Gastrocnemius medialis (tissue), 4 donors: ENCODE measurements at regions not wholly inside any gene's neighbourhood (a gene's known extent, or its start where the extent isn't known, plus 50 kb on each side); places are given as distances from the start of the nearest gene placed in this dataset.

Source experiments
- POLR2A ChIP-seq, 2 donors: fragments of 450-650 bp; IDR thresholded peaks; one replicate each; pipeline ENCODE4 v1.6.1; 2017; ENCODE audit warnings: antibody characterized with exemption in 2 of 2, mild to moderate bottlenecking in 2 of 2, moderate library complexity in 2 of 2
- TF ChIP-seq, protein P1 (sequence below), 5 experiments: fragments of 450-650 bp in 3 of 5; fragments of 200-600 bp in 2 of 5; sonication (generic) in 2 of 5; IDR thresholded peaks in 4 of 5; conservative IDR thresholded peaks in 1 of 5; 1 replicate in 4 of 5; 2 replicates in 1 of 5; pipeline ENCODE4 v1.5.1; 2016 to 2019; ENCODE audit warnings: antibody characterized with exemption in 5 of 5, mild to moderate bottlenecking in 3 of 5, moderate library complexity in 3 of 5

DNA sequence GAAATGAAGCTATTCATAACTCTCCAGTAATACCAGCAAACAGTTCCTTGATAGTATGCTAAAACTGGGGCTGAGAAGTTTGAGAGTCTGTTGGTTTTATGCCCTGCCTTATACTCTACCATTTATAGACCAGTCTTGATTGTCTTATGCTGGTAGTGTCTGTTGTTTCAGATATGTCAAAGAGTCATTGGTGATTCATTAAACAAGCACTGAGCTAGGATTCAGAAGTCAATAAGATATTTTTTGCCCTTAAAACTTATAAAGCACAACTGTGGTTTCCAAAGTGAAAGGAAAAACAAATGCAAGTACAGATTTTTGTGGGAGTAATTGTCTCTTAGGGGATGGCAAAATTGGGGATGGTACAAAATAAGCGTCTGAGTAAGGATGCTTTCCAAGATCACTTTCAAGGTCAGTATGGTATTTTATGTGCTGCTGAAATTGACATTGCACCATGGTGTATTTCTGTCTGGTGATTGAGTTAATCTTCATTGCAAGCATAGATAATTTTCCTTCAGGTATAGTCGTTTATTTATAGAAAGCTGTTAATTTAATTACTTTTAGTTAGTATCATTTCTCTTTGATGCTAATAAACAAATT is 289.5 kb upstream of the E2F7 start:
- no peak for TF ChIP-seq POLR2A (IDR thresholded peaks at IDR 0.05)
- TF ChIP-seq, protein P1, sequence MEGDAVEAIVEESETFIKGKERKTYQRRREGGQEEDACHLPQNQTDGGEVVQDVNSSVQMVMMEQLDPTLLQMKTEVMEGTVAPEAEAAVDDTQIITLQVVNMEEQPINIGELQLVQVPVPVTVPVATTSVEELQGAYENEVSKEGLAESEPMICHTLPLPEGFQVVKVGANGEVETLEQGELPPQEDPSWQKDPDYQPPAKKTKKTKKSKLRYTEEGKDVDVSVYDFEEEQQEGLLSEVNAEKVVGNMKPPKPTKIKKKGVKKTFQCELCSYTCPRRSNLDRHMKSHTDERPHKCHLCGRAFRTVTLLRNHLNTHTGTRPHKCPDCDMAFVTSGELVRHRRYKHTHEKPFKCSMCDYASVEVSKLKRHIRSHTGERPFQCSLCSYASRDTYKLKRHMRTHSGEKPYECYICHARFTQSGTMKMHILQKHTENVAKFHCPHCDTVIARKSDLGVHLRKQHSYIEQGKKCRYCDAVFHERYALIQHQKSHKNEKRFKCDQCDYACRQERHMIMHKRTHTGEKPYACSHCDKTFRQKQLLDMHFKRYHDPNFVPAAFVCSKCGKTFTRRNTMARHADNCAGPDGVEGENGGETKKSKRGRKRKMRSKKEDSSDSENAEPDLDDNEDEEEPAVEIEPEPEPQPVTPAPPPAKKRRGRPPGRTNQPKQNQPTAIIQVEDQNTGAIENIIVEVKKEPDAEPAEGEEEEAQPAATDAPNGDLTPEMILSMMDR (IDR thresholded peaks at IDR 0.05 in 4 of 5, conservative IDR thresholded peaks at IDR 0.05 in 1 of 5) = no peak
